ENCODE measurements at regions not wholly inside any gene's neighbourhood (a gene's known extent, or its start where the extent isn't known, plus 50 kb on each side); places are given as distances from the start of the nearest gene placed in this dataset.

- no peak for DNase-seq (ENCODE audit: low spot score)
Observed at GRCh38 chr3:104849070-104849469, 517.6 kb upstream of the ALCAM start.

GRCh38 chr3:104854468-104854867, 512.2 kb upstream of the ALCAM start:
- no peak for DNase-seq (ENCODE audit: low spot score)
- Mint-ChIP-seq H3K27me3 (ENCODE audit: low read depth) (no peaks in the 10 kb centered on the region), H3K9me3 (ENCODE audit: low read depth) (peaks cover 3% of the 10 kb centered on the region), H3K27ac (ENCODE audit: unreplicated experiment) (no peak overlapping the region), H3K36me3 (ENCODE audit: low read depth) (no peaks in the 10 kb centered on the region), H3K4me1 (ENCODE audit: low read depth) (no peaks in the 10 kb centered on the region), H3K4me3 (ENCODE audit: unreplicated experiment) (no peak overlapping the region)
- TF ChIP-seq CTCF (IDR thresholded peaks at IDR 0.05), result no peak

More at GRCh38 chr3:104849070-104849469, 517.6 kb upstream of the ALCAM start:
- H3K4me1 Mint-ChIP-seq (ENCODE audit: low read depth), result peaks cover 20% of the 10 kb centered on the region
- no peak for TF ChIP-seq CTCF (IDR thresholded peaks at IDR 0.05)
- no peak overlapping the region for H3K4me3 Mint-ChIP-seq (ENCODE audit: unreplicated experiment)
- peaks cover 11% of the 10 kb centered on the region for H3K9me3 Mint-ChIP-seq (ENCODE audit: low read depth)
- H3K27me3 Mint-ChIP-seq (ENCODE audit: low read depth), result no peaks in the 10 kb centered on the region
- H3K27ac Mint-ChIP-seq (ENCODE audit: unreplicated experiment), result no peak overlapping the region
- peaks cover 2% of the 10 kb centered on the region for H3K36me3 Mint-ChIP-seq (ENCODE audit: low read depth)

GRCh38 chr3:104855702-104856101, 511.0 kb upstream of the ALCAM start:
- Mint-ChIP-seq H3K4me3 (ENCODE audit: unreplicated experiment) (no peak overlapping the region), H3K27ac (ENCODE audit: unreplicated experiment) (no peak overlapping the region), H3K36me3 (ENCODE audit: low read depth) (no peaks in the 10 kb centered on the region), H3K4me1 (ENCODE audit: low read depth) (no peaks in the 10 kb centered on the region), H3K9me3 (ENCODE audit: low read depth) (peaks cover 3% of the 10 kb centered on the region), H3K27me3 (ENCODE audit: low read depth) (no peaks in the 10 kb centered on the region)
- TF ChIP-seq CTCF (IDR thresholded peaks at IDR 0.05), result no peak
- no peak for DNase-seq (ENCODE audit: low spot score)

- H3K9me3 Mint-ChIP-seq (ENCODE audit: low read depth), result no peaks in the 10 kb centered on the region
- no peaks in the 10 kb centered on the region for H3K27me3 Mint-ChIP-seq (ENCODE audit: low read depth)
- H3K36me3 Mint-ChIP-seq (ENCODE audit: low read depth), result no peaks in the 10 kb centered on the region
- no peak for DNase-seq (ENCODE audit: low spot score)
- H3K4me3 Mint-ChIP-seq (ENCODE audit: unreplicated experiment), result no peak overlapping the region
- no peak overlapping the region for H3K27ac Mint-ChIP-seq (ENCODE audit: unreplicated experiment)
- H3K4me1 Mint-ChIP-seq (ENCODE audit: low read depth), result no peaks in the 10 kb centered on the region
- no peak for TF ChIP-seq CTCF (IDR thresholded peaks at IDR 0.05)
Observed at GRCh38 chr3:104856741-104857140, 510.0 kb upstream of the ALCAM start.

GRCh38 chr3:104868291-104868690, 498.4 kb upstream of the ALCAM start:
- Mint-ChIP-seq H3K4me1 (ENCODE audit: low read depth) (peaks cover 11% of the 10 kb centered on the region), H3K36me3 (ENCODE audit: low read depth) (no peaks in the 10 kb centered on the region), H3K27ac (ENCODE audit: unreplicated experiment) (no peak overlapping the region), H3K27me3 (ENCODE audit: low read depth) (no peaks in the 10 kb centered on the region), H3K9me3 (ENCODE audit: low read depth) (no peaks in the 10 kb centered on the region), H3K4me3 (ENCODE audit: unreplicated experiment) (no peak overlapping the region)
- no peak for DNase-seq (ENCODE audit: low spot score)
- no peak for TF ChIP-seq CTCF (IDR thresholded peaks at IDR 0.05)
